ENCODE measurements at regions not wholly inside any gene's neighbourhood (a gene's known extent, or its start where the extent isn't known, plus 50 kb on each side); places are given as distances from the start of the nearest gene placed in this dataset.

- Histone ChIP-seq H4K20me1 (replicated peaks; ENCODE audit: control insufficient read depth, extremely low read depth, insufficient read depth, low read length) (no peaks in the 10 kb centered on the region), H3K79me2 (ENCODE audit: control insufficient read depth, insufficient read depth, low read length) (no peaks in the 10 kb centered on the region), H2AFZ (ENCODE audit: low read depth, low read length) (peak overlapping the region; percentile 28), H3K9ac (replicated peaks; ENCODE audit: extremely low read depth, insufficient read depth, low read length) (no peak overlapping the region), H3K36me3 (ENCODE audit: control insufficient read depth in 2 of 2, extremely low read depth in 1 of 2, insufficient read depth in 2 of 2, low read length in 2 of 2) (no peaks in the 10 kb centered on the region), H3K27me3 (ENCODE audit: control insufficient read depth in 2 of 2, insufficient read depth in 2 of 2, low read length in 2 of 2) (no peaks in the 10 kb centered on the region), H3K9me1 (replicated peaks; ENCODE audit: control insufficient read depth, extremely low read depth, insufficient read depth, low read length) (no peaks in the 10 kb centered on the region), H3K9me3 (replicated peaks; ENCODE audit: control insufficient read depth, insufficient read depth, low read length) (no peaks in the 10 kb centered on the region), H3K4me1 (ENCODE audit: control insufficient read depth, extremely low read depth, insufficient read depth, low read length) (peaks cover 12% of the 10 kb centered on the region), H3K4me2 (ENCODE audit: insufficient read depth, low read length) (peak overlapping the region; percentile 52), H3K4me3 (replicated peaks in 1 of 3; ENCODE audit: insufficient read depth in 1 of 3, low read depth in 1 of 3, low read length in 3 of 3) (no peak overlapping the region), H3K27ac (ENCODE audit: insufficient read depth, low read depth, low read length) (no peak overlapping the region)
- dilution Hi-C loops (cut with MboI; ENCODE audit: extremely low pct_ligation_motif_present, low sequenced_read_pairs) (no loop called here), intact Hi-C loops (cut with micrococcal nuclease) (loop anchor here (2.0 kb wide), 1 partner anchor 16 kb away; no protein-coding TSS in a partner anchor)
- ChIA-PET POLR2A (no interaction called here), CTCF (interaction anchor here (0.6 to 1.0 kb wide), 6 partner anchors 8 to 441 kb away, joined by 3 to 4 read pairs (median 4); no protein-coding TSS in a partner anchor)
- peak; percentile 33 for FAIRE-seq
- peak; percentile 53 for TF ChIP-seq GATA2 (IDR thresholded peaks at IDR 0.05; ENCODE audit: insufficient read depth, insufficient read length, low read depth, low read length)
- TF ChIP-seq MYC (IDR thresholded peaks at IDR 0.05; ENCODE audit: low read depth, low read length): no peak
- no peak for TF ChIP-seq CTCF (IDR thresholded peaks at IDR 0.05; ENCODE audit: extremely low read depth in 1 of 2, insufficient read depth in 1 of 2, low read depth in 1 of 2, low read length in 2 of 2)
- TF ChIP-seq POLR2A (IDR thresholded peaks at IDR 0.05; ENCODE audit: low read depth, low read length): no peak
- TF ChIP-seq FOS (IDR thresholded peaks at IDR 0.05; ENCODE audit: borderline replicate concordance, insufficient read depth, low read length): no peak
- TF ChIP-seq POLR2AphosphoS5 (IDR thresholded peaks at IDR 0.05; ENCODE audit: insufficient read depth, low read depth, low read length): no peak
- no TSS peak for BruUV-seq (replicated peaks)
- peak; percentile 55 for DNase-seq (ENCODE audit: low read depth, low spot score)
Observed at GRCh38 chr10:52652431-52653262, 119.9 kb downstream of the MBL2 start.
